ENCODE measurements at regions not wholly inside any gene's neighbourhood (a gene's known extent, or its start where the extent isn't known, plus 50 kb on each side); places are given as distances from the start of the nearest gene placed in this dataset.
"Not testable (repeated sequence)": the region's sequence is repeated elsewhere in the genome, so short reads cannot be mapped to it uniquely, and the experiment has no call there.

DNA sequence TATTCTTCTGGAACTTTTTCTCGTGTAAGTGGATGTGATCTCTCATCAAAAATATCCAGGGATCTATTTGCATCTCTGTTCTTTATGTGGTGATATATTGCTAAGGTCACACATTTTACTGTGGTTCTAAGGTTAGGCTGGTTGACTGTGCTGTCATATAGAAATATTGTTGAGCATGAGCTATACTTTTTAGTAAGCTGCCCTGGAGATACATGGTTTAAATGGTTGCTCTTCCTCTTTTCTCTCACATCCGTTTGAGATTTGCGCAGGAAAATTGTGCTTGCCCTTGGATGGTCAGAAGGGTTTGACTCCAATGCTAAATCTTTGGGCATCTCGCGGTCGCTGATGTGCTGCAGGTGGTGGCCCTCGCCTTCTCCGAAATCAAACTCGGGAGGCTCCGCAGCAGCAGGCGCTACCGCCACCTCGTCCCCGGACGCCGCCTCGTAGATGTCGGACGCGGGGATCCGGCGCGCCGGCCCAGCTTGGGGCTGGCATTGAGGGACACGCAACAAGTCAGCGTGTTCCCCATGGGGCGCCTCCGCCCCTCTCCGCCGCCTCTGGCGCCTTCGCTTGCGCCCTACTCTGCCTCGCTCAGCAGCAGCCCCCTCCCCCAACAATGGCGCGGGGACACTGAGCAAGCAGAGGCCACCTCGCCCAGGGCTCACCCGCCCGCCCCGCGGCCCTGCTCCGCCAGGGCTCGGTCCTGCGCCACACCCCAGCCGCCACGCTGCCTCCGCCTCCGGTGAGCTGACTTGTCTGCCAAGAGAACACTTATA lies 154.5 kb downstream of the MSN start:
- no peak for TF ChIP-seq CTCF (IDR thresholded peaks at IDR 0.05; ENCODE audit: borderline replicate concordance, control extremely low read depth, extremely low read depth, insufficient read depth, missing control alignments)
- in situ Hi-C loops (cut with MboI; ENCODE audit: low sequenced_read_pairs, unreplicated experiment) = no loop called here
- DNase-seq (ENCODE audit: low spot score) = peak; percentile 30

- DNase-seq (ENCODE audit: low spot score); in situ Hi-C loops (cut with MboI; ENCODE audit: low sequenced_read_pairs, unreplicated experiment): not testable (repeated sequence)
Observed at GRCh38 chrX:65819983-65820382, 152.5 kb downstream of the MSN start.

DNA sequence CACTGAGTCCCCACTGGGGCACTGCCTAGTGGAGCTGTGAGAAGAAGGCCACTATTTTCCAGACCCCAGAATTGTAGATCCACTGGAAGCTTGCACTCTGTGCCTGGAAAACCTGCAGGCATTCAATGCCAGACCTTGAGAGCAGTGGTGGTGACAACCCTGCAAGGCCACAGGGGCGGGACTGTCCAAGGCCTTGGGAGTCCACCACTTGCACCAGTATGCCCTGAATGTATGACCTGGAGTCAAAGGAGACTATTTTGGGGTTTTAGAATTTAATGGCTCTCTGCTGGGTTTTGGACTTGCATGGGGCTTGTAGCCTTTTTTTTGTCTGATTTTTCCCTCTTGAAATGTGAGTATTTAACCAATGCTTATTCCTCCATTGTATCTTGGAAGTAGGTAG lies 145.8 kb downstream of the MSN start:
- DNase-seq (ENCODE audit: low spot score) = no peak
- no peak for TF ChIP-seq CTCF (IDR thresholded peaks at IDR 0.05; ENCODE audit: borderline replicate concordance, control extremely low read depth, extremely low read depth, insufficient read depth, missing control alignments)
- in situ Hi-C loops (cut with MboI; ENCODE audit: low sequenced_read_pairs, unreplicated experiment) = no loop called here

GRCh38 chrX:65811558-65812228 lies 144.2 kb downstream of the MSN start:
- in situ Hi-C loops (cut with MboI; ENCODE audit: low sequenced_read_pairs, unreplicated experiment) = no loop called here
- no peak for TF ChIP-seq CTCF (IDR thresholded peaks at IDR 0.05; ENCODE audit: borderline replicate concordance, control extremely low read depth, extremely low read depth, insufficient read depth, missing control alignments)
- no peak for DNase-seq (ENCODE audit: low spot score)

Measured in GM13976 (cell line).